ENCODE measurements at regions not wholly inside any gene's neighbourhood (a gene's known extent, or its start where the extent isn't known, plus 50 kb on each side); places are given as distances from the start of the nearest gene placed in this dataset.
A peak's percentile ranks its signal among the peaks of the same experiment; 100 is the strongest.

DNA sequence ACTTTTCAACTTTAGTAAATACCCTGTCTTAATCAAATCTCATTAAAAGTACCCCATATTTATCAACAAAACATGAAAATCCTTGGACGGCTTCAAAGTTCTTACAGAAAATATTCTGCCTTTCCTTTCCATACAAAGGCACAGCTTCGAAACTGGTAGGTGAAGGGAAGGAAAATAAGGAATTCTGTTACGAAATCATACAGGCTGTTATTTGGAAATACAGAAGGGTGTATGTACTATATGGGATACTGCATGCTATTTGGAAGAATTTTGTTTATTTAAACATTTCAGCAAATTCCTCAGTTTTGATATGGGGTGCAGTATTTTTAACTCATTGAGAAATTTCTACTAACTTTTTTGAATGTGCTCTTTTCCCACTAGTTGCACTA, 138.4 kb upstream of the BTN3A2 start:
- no peak for DNase-seq
- no peak for FAIRE-seq
- no peak overlapping the region for H3K4me3 ChIP-seq (ENCODE audit: low read depth in 1 of 3, low read length in 3 of 3)
- H3K36me3 ChIP-seq (ENCODE audit: control insufficient read depth in 3 of 3, insufficient read depth in 2 of 3, low read depth in 1 of 3, low read length in 3 of 3): peaks cover 0 to 12% (median 1%) of the 10 kb centered on the region in 3 donors
- WGBS, 3 donors: 97 to 100% (median 97%) methylated on average over 3 of the region's 3 CpGs
- H3K27ac ChIP-seq (ENCODE audit: low read depth in 1 of 3, low read length in 2 of 3): no peak overlapping the region
- peaks cover 0 to 10% (median 0%) of the 10 kb centered on the region in 3 donors for H3K4me1 ChIP-seq (ENCODE audit: control insufficient read depth in 3 of 3, insufficient read depth in 2 of 3, low read depth in 1 of 3, low read length in 2 of 3)
- no peaks in the 10 kb centered on the region for H3K27me3 ChIP-seq (ENCODE audit: control insufficient read depth in 3 of 3, insufficient read depth in 3 of 3, low read length in 3 of 3)
- H3K9me3 ChIP-seq (ENCODE audit: control insufficient read depth in 2 of 2, insufficient read depth in 1 of 2, low read depth in 1 of 2, low read length in 1 of 2): peaks cover 0 to 11% of the 10 kb centered on the region in 2 donors

DNA sequence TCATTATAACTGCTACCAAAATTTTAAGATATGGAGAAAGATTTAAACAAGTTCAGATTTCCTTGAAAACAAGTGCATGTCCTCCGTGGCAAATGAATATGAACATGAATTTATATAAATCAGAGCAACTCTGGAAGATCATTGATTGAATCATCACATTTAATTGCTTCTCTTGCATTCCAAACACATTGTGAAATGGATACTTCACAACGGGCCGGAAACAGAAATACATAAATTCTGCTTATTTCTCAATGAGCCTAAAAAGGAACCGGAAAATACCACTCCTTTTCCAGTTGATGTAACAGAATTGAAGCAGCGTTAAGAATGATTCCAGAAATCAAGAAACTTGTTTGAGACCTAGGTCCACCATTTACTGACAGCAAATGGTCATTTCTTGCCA, 134.6 kb upstream of the BTN3A2 start:
- WGBS, 3 donors: 88 to 95% (median 95%) methylated on average over 5 of the region's 5 CpGs
- FAIRE-seq (no peak), DNase-seq (no peak)
- peaks cover 0 to 9% (median 1%) of the 10 kb centered on the region in 3 donors for H3K36me3 ChIP-seq (ENCODE audit: control insufficient read depth in 3 of 3, insufficient read depth in 2 of 3, low read depth in 1 of 3, low read length in 3 of 3)
- H3K27me3 ChIP-seq (ENCODE audit: control insufficient read depth in 3 of 3, insufficient read depth in 3 of 3, low read length in 3 of 3): no peaks in the 10 kb centered on the region
- H3K27ac ChIP-seq (ENCODE audit: low read depth in 1 of 3, low read length in 2 of 3): no peak overlapping the region
- H3K9me3 ChIP-seq (ENCODE audit: control insufficient read depth in 2 of 2, insufficient read depth in 1 of 2, low read depth in 1 of 2, low read length in 1 of 2): peaks cover 0 to 8% of the 10 kb centered on the region in 2 donors
- peaks cover 0 to 8% (median 0%) of the 10 kb centered on the region in 3 donors for H3K4me1 ChIP-seq (ENCODE audit: control insufficient read depth in 3 of 3, insufficient read depth in 2 of 3, low read depth in 1 of 3, low read length in 2 of 3)
- H3K4me3 ChIP-seq (ENCODE audit: low read depth in 1 of 3, low read length in 3 of 3): no peak overlapping the region

DNA sequence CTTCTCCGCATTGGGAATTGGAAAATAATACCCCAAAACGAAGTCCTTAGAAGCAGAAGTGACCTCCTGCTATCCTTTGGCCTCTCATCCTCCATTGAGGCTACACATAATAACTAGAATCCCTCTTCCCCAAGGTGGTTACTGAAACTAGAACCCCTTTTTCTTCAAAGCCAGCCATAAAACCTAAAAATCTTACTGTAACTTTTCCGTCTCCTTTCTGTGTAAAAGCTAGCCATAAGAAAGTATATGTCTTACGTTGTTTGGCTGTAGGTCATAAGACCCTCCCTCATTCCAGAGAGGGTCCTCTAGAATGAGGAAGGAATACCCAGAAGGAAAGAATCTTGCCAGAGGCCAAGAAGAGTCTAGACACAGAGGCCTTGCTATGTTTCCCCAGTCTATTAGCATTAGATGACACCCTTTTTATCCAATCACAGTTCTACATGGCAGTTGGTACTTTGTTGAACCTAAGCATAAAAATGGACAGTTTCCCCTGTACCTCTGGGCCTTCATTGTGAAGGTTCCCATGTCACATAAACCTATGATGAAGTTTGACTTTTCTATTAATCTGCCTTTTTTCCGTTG, 133.9 kb upstream of the BTN3A2 start:
- H3K4me1 ChIP-seq (ENCODE audit: control insufficient read depth in 3 of 3, insufficient read depth in 2 of 3, low read depth in 1 of 3, low read length in 2 of 3): peaks cover 0 to under 1% (median 0%) of the 10 kb centered on the region in 3 donors
- H3K4me3 ChIP-seq (ENCODE audit: low read depth in 1 of 3, low read length in 3 of 3): no peak overlapping the region
- H3K36me3 ChIP-seq (ENCODE audit: control insufficient read depth in 3 of 3, insufficient read depth in 2 of 3, low read depth in 1 of 3, low read length in 3 of 3): peaks cover 0 to 4% (median 1%) of the 10 kb centered on the region in 3 donors
- DNase-seq (no peak), FAIRE-seq (no peak)
- WGBS, 3 donors: 97 to 99% (median 98%) methylated on average over 5 of the region's 5 CpGs
- H3K27me3 ChIP-seq (ENCODE audit: control insufficient read depth in 3 of 3, insufficient read depth in 3 of 3, low read length in 3 of 3): no peaks in the 10 kb centered on the region
- H3K27ac ChIP-seq (ENCODE audit: low read depth in 1 of 3, low read length in 2 of 3): no peak overlapping the region
- peaks cover 0 to under 1% of the 10 kb centered on the region in 2 donors for H3K9me3 ChIP-seq (ENCODE audit: control insufficient read depth in 2 of 2, insufficient read depth in 1 of 2, low read depth in 1 of 2, low read length in 1 of 2)

DNA sequence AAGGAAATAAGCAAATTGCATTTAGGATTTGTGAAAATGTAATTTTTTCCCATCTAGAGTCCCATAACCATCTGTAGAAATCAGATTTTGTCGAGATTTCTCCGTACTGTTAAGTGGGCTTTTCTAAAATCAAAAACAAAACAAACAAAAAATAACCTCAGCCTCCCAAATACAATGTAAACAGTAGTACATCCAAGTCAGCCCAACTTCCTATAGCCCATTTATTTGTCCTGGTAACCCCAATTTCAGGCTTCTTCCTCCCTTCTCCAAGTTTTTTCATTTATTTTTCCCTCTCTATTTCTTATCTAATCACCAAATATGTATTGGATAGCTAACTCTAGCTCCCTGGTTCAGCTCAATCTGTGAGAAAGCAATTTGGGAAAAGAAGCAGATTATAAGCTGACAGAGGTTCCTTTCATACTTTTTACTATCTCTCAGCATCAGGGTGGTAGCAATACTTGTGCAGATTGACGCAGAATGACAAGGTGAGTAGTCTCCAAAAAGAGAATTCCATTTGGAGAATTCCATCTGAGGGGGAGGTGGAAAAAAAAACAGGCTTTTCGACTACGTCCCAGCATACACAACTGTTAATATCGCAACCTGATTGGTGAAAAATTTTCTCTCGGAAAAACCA, 132.6 kb upstream of the BTN3A2 start:
- DNase-seq (no peak), FAIRE-seq (no peak)
- peaks cover 0 to 4% (median 0%) of the 10 kb centered on the region in 3 donors for H3K36me3 ChIP-seq (ENCODE audit: control insufficient read depth in 3 of 3, insufficient read depth in 2 of 3, low read depth in 1 of 3, low read length in 3 of 3)
- H3K27ac ChIP-seq (ENCODE audit: low read depth in 1 of 3, low read length in 2 of 3): no peak overlapping the region
- H3K27me3 ChIP-seq (ENCODE audit: control insufficient read depth in 3 of 3, insufficient read depth in 3 of 3, low read length in 3 of 3): no peaks in the 10 kb centered on the region
- no peaks in the 10 kb centered on the region for H3K4me1 ChIP-seq (ENCODE audit: control insufficient read depth in 3 of 3, insufficient read depth in 2 of 3, low read depth in 1 of 3, low read length in 2 of 3)
- 50 to 59% (median 57%) methylated on average over 7 of the region's 7 CpGs for WGBS, 3 donors
- H3K4me3 ChIP-seq (ENCODE audit: low read depth in 1 of 3, low read length in 3 of 3): peak overlapping the region in 2 of 3 donors; percentile 71 to 78
- H3K9me3 ChIP-seq (ENCODE audit: control insufficient read depth in 2 of 2, insufficient read depth in 1 of 2, low read depth in 1 of 2, low read length in 1 of 2): no peaks in the 10 kb centered on the region

DNA sequence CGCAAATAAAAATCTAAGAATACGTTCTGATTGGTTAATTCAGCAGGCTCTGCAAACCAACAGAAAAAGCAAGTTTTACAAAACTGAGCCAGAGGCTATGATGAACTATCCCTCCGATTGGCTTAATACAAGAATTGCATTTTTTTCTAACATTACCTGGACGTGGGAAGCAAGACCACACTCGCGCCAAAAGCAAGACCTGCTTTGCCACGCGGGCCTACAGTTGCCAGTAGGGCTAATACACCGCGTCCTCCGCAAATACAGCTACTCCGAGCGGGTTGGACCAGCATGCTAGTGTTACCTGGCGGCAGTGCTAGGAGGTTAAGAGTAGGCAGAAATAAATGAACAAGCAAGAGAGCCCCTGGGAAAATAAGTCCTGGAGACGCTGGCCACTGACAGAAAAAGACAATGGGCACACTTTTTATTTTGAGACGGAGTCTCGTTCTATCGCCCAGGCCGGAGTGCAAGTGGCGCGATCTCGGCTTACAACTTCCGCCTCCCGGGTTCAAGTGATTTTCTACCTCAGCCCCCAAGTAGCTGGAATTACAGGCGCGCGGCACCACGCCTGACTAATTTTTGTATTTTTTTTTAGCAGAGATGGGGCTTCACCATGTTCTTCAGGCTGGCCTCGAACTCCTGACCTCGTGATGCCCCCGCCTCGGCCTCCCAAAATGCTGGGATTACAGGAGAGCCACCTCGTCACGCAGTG, 131.9 kb upstream of the BTN3A2 start:
- Histone ChIP-seq H3K36me3 (ENCODE audit: control insufficient read depth in 3 of 3, insufficient read depth in 2 of 3, low read depth in 1 of 3, low read length in 3 of 3) (no peaks in the 10 kb centered on the region), H3K4me3 (ENCODE audit: low read depth in 1 of 3, low read length in 3 of 3) (peak overlapping the region; percentile 68 to 78 (median 71)), H3K27ac (ENCODE audit: low read depth in 1 of 3, low read length in 2 of 3) (peak overlapping the region; percentile 92 to 95 (median 92)), H3K4me1 (ENCODE audit: control insufficient read depth in 3 of 3, insufficient read depth in 2 of 3, low read depth in 1 of 3, low read length in 2 of 3) (no peaks in the 10 kb centered on the region), H3K9me3 (ENCODE audit: control insufficient read depth in 2 of 2, insufficient read depth in 1 of 2, low read depth in 1 of 2, low read length in 1 of 2) (no peaks in the 10 kb centered on the region), H3K27me3 (ENCODE audit: control insufficient read depth in 3 of 3, insufficient read depth in 3 of 3, low read length in 3 of 3) (no peaks in the 10 kb centered on the region)
- WGBS, 3 donors: 9 to 26% (median 19%) methylated on average over 34 of the region's 34 CpGs
- FAIRE-seq: no peak
- DNase-seq: peak in 1 of 2 donors; percentile 67

DNA sequence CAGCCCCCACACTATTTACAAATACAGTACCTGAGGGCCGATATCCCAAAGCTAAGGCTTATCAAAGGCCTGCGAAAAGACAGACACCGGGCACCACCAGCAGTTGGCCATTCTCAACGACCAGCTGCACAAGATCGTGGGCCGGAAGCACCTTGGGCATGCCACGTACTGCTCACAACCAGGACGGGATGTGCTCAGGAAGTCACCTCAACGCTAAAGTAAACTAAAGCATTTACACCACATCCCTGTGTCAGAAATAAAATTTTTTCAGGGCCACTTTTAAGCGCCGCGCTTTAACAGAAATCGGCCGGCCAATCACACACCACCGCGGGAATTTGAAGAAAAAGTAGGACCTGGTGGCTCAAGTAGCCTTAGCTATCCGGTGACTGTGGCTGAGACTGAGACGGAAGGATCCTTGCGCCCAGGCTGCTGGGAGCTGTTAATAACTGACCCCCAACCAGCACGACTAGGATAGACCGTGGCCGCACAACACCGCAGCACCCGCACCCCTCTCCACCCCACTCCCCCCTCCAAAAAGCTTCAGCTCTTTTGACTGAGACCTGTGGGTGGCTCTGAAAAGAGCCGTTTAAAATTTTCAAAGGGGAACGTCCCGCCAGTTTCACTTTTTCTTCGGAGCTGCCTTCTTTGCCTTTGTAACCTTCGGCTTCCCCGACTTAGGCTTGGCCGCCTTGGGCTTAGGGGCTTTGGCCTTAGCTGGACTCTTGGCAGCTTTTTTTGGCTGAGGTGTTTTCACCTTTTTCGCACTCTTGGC, 131.2 kb upstream of the BTN3A2 start:
- FAIRE-seq: no peak

DNA sequence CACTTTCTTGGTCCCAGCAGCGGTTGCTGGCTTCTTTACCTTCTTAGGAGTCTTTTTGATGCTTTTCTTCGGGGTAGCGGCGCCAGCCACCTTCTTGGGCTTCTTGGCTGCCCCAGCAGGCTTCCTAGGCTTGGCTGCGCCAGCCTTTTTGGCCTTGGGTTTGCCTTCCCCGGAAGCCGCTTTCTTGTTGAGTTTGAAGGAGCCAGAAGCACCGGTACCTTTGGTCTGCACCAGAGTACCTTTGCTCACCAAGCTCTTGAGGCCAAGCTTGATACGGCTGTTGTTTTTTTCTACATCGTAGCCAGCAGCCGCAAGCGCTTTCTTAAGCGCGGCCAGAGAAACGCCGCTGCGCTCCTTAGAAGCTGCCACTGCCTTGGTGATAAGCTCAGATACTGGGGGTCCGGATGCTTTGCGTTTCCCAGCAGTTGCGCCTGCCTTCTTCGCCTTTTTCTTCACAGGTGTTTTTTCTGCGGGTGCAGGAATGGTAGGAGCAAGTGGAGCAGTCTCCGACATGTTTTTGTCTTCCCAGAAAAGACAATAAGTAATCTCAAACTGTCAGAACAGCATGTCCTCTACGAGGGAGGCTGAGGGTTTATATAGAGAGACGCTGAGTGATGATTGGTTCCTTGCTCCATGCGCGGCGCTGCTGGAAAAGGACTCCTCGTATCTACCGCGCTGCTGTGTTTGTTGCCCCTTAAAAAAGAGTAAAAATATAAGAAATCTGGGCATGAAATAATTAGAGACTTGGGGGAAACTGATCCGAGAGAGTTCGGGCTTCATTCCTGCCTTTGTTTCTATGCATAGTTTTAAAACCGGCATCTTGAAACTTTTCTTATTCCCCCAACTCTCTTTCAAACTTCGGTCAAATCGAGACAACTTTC, 130.3 kb upstream of the BTN3A2 start:
- no peak for FAIRE-seq
- 0 to 1% (median 1%) methylated on average over 36 of the region's 36 CpGs for WGBS, 3 donors

More for the DNA sequence above, 131.2 kb upstream of the BTN3A2 start:
- H3K9me3 ChIP-seq (ENCODE audit: control insufficient read depth in 2 of 2, insufficient read depth in 1 of 2, low read depth in 1 of 2, low read length in 1 of 2): no peaks in the 10 kb centered on the region
- no peaks in the 10 kb centered on the region for H3K36me3 ChIP-seq (ENCODE audit: control insufficient read depth in 3 of 3, insufficient read depth in 2 of 3, low read depth in 1 of 3, low read length in 3 of 3)
- DNase-seq: peak; percentile 79 to 84
- WGBS, 3 donors: 0 to 1% (median 1%) methylated on average over 32 of the region's 32 CpGs
- H3K27me3 ChIP-seq (ENCODE audit: control insufficient read depth in 3 of 3, insufficient read depth in 3 of 3, low read length in 3 of 3): no peaks in the 10 kb centered on the region
- H3K4me1 ChIP-seq (ENCODE audit: control insufficient read depth in 3 of 3, insufficient read depth in 2 of 3, low read depth in 1 of 3, low read length in 2 of 3): no peaks in the 10 kb centered on the region
- H3K27ac ChIP-seq (ENCODE audit: low read depth in 1 of 3, low read length in 2 of 3): peak overlapping the region; percentile 92 to 95 (median 92)
- peak overlapping the region; percentile 68 to 78 (median 71) for H3K4me3 ChIP-seq (ENCODE audit: low read depth in 1 of 3, low read length in 3 of 3)

More for the DNA sequence above, 130.3 kb upstream of the BTN3A2 start:
- H3K4me1 ChIP-seq (ENCODE audit: control insufficient read depth in 3 of 3, insufficient read depth in 2 of 3, low read depth in 1 of 3, low read length in 2 of 3): no peaks in the 10 kb centered on the region
- H3K36me3 ChIP-seq (ENCODE audit: control insufficient read depth in 3 of 3, insufficient read depth in 2 of 3, low read depth in 1 of 3, low read length in 3 of 3): no peaks in the 10 kb centered on the region
- H3K4me3 ChIP-seq (ENCODE audit: low read depth in 1 of 3, low read length in 3 of 3): peak overlapping the region; percentile 68 to 78 (median 71)
- DNase-seq: peak; percentile 94 to 95
- H3K27me3 ChIP-seq (ENCODE audit: control insufficient read depth in 3 of 3, insufficient read depth in 3 of 3, low read length in 3 of 3): no peaks in the 10 kb centered on the region
- no peaks in the 10 kb centered on the region for H3K9me3 ChIP-seq (ENCODE audit: control insufficient read depth in 2 of 2, insufficient read depth in 1 of 2, low read depth in 1 of 2, low read length in 1 of 2)
- peak overlapping the region; percentile 92 to 95 (median 92) for H3K27ac ChIP-seq (ENCODE audit: low read depth in 1 of 3, low read length in 2 of 3)

Data from small intestine (tissue), 7 donors.